ENCODE measurements at regions not wholly inside any gene's neighbourhood (a gene's known extent, or its start where the extent isn't known, plus 50 kb on each side); places are given as distances from the start of the nearest gene placed in this dataset.

GRCh38 chr18:54100920-54101470 lies 123.5 kb downstream of the MBD2 start:
- no peak for TF ChIP-seq CTCF (IDR thresholded peaks at IDR 0.05)
- ATAC-seq: no peak
- H3K4me3 ChIP-seq: no peak overlapping the region
- intact Hi-C loops (cut with DNase I): no loop called here
- DNase-seq: no peak
- no peaks in the 10 kb centered on the region for H3K9me3 ChIP-seq
- no peak overlapping the region for H3K27ac ChIP-seq
- H3K4me1 ChIP-seq: no peaks in the 10 kb centered on the region
- no peaks in the 10 kb centered on the region for H3K36me3 ChIP-seq
- H3K27me3 ChIP-seq (ENCODE audit: low read depth): no peaks in the 10 kb centered on the region

GRCh38 chr18:54100466-54100865 lies 124.0 kb downstream of the MBD2 start:
- Histone ChIP-seq H3K36me3 (no peaks in the 10 kb centered on the region), H3K4me1 (no peaks in the 10 kb centered on the region), H3K27ac (no peak overlapping the region), H3K4me3 (no peak overlapping the region), H3K27me3 (ENCODE audit: low read depth) (no peaks in the 10 kb centered on the region), H3K9me3 (no peaks in the 10 kb centered on the region)
- DNase-seq (no peak), ATAC-seq (no peak)
- intact Hi-C loops (cut with DNase I): no loop called here
- TF ChIP-seq CTCF (IDR thresholded peaks at IDR 0.05): no peak

GRCh38 chr18:54094474-54094873 lies 130.0 kb downstream of the MBD2 start:
- Histone ChIP-seq H3K4me1 (no peaks in the 10 kb centered on the region), H3K9me3 (no peaks in the 10 kb centered on the region), H3K36me3 (no peaks in the 10 kb centered on the region), H3K27ac (no peak overlapping the region), H3K27me3 (ENCODE audit: low read depth) (no peaks in the 10 kb centered on the region), H3K4me3 (no peak overlapping the region)
- ATAC-seq (no peak), DNase-seq (no peak)
- intact Hi-C loops (cut with DNase I): no loop called here
- TF ChIP-seq CTCF (IDR thresholded peaks at IDR 0.05): no peak

GRCh38 chr18:54090856-54091255 lies 133.6 kb downstream of the MBD2 start:
- Histone ChIP-seq H3K36me3 (no peaks in the 10 kb centered on the region), H3K27ac (no peak overlapping the region), H3K4me3 (no peak overlapping the region), H3K9me3 (no peaks in the 10 kb centered on the region), H3K4me1 (no peaks in the 10 kb centered on the region), H3K27me3 (ENCODE audit: low read depth) (no peaks in the 10 kb centered on the region)
- no peak for TF ChIP-seq CTCF (IDR thresholded peaks at IDR 0.05)
- ATAC-seq: no peak
- DNase-seq: no peak
- intact Hi-C loops (cut with DNase I): no loop called here

- H3K27ac ChIP-seq: no peak overlapping the region
- no peak for TF ChIP-seq CTCF (IDR thresholded peaks at IDR 0.05)
- H3K4me1 ChIP-seq: no peaks in the 10 kb centered on the region
- intact Hi-C loops (cut with DNase I): no loop called here
- DNase-seq: no peak
- H3K27me3 ChIP-seq (ENCODE audit: low read depth): no peaks in the 10 kb centered on the region
- no peak for ATAC-seq
- no peaks in the 10 kb centered on the region for H3K36me3 ChIP-seq
- no peak overlapping the region for H3K4me3 ChIP-seq
- H3K9me3 ChIP-seq: no peaks in the 10 kb centered on the region
Observed at GRCh38 chr18:54089749-54090459, 134.6 kb downstream of the MBD2 start.
